GM10266 (cell line): ENCODE measurements at regions not wholly inside any gene's neighbourhood (a gene's known extent, or its start where the extent isn't known, plus 50 kb on each side); places are given as distances from the start of the nearest gene placed in this dataset.

Experiments used
- DNase-seq: peaks from one replicate; pipeline ENCODE4 v3.0.0; 2012; ENCODE audit errors: extremely low spot score
- TF ChIP-seq, protein P1 (sequence below): IDR thresholded peaks from 2 replicates; pipeline ENCODE4 v1.5.1; 2012; ENCODE audit warnings: mild to moderate bottlenecking, low read depth; ENCODE audit not compliant: control insufficient read depth, insufficient read depth; ENCODE audit errors: missing control alignments

DNA sequence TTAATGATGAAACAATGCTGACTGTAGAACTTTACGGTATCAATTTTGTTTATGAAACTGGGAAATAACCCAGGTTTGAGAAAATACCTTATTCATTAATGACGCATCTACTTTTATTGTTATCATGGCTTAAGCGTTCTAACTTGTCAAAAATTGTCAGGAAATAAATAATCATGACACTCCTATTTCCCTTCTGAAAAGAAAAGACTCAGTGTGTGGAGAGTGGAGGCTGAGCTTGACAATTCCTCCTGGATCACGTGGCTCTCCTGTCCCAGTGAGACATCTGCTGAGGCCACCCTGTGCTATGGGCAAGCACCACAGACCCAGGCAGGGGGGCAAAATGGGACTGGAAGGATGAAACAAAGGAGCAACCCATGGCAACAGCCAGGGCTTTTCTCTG is 466.4 kb downstream of the ZNF608 start:
- TF ChIP-seq, protein P1, sequence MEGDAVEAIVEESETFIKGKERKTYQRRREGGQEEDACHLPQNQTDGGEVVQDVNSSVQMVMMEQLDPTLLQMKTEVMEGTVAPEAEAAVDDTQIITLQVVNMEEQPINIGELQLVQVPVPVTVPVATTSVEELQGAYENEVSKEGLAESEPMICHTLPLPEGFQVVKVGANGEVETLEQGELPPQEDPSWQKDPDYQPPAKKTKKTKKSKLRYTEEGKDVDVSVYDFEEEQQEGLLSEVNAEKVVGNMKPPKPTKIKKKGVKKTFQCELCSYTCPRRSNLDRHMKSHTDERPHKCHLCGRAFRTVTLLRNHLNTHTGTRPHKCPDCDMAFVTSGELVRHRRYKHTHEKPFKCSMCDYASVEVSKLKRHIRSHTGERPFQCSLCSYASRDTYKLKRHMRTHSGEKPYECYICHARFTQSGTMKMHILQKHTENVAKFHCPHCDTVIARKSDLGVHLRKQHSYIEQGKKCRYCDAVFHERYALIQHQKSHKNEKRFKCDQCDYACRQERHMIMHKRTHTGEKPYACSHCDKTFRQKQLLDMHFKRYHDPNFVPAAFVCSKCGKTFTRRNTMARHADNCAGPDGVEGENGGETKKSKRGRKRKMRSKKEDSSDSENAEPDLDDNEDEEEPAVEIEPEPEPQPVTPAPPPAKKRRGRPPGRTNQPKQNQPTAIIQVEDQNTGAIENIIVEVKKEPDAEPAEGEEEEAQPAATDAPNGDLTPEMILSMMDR = no peak
- no peak for DNase-seq

DNA sequence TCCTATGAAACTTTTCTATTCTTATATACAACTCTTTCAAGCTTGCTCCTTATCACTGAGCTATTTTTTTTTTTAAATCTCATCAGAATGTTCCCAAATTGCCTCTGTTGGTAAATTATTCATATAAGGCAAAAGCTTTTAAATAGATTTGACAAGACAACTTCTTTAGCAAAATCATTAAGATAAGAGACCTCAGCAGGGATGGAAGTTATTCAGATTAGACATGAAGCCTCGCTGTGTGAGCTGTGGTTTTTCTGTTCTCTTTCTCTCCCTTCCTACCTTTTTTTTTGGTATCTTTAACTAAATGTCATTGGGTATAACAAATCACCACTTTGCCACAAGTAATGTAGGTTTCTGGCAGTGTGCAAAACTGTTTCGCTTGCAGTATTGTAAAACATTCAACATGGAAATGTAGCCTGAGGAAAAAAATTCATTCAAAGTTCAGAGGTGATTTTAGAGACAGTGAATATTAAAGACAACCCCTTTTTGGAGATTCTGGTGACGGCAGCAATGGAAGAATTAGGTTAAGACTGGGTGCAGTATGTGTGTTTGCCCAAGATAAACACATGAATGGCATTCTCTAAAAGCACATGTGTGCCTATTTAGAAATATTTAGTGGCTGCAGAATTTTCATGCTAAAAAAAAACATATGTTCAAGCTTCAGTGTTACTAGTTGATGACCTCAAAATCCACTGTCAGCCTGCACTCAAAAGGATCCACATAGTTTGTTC is 467.1 kb downstream of the ZNF608 start:
- TF ChIP-seq, protein P1 = no peak
- no peak for DNase-seq

DNA sequence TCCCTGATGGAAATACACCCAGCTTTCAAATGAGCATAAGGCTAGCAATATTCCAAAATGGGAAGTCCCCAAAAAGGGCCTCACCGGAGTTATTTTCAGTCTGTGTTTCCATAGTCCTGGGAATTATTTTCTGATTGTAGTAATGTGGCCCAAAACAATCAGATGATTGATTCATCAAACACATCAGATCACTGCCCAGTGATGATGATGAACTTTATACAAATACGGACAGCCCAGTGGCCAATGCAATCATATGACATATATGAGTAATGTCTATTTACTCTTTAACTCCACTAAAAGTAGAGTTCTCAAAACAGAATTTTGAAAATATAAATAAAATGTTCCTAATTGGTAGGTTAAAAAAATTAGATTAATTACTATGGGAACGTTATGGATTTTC is 467.8 kb downstream of the ZNF608 start:
- no peak for DNase-seq
- TF ChIP-seq, protein P1 = no peak

DNA sequence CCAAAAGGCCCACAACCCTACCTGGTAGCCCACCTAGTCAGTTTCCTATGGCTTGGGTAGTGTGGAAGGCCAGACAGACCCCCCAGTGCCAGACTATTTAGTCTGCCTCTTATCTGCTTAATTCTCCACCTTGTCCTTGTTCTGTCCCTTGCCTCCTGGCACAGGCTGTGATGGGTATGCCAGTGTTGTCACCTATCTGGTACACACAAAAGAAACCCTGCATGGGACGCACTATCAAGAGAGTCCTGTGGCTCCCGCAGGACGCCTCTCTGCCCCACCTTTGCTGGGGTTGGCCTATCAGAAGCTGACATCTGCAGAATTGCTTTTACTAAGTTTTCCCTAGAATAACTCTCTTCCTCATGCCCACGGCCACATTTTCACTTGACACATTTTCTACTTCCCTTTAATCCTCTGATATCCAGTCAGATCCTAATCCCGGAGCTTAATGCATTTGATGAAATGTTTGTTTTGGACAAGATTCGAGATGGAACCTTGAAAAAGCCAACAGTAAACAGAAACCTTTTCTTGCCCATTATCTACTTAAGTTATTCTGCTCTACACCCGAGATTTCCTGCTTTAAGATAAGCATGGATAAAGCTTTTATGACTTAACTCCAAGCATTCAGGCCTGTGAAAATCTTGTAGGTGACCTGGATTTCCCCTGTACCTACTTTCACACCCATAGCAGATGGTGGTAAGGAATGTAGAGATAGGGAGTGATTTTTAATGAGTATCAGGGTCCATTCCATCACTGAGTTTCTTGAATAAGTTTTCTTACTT is 468.5 kb downstream of the ZNF608 start:
- no peak for DNase-seq
- TF ChIP-seq, protein P1 = no peak

DNA sequence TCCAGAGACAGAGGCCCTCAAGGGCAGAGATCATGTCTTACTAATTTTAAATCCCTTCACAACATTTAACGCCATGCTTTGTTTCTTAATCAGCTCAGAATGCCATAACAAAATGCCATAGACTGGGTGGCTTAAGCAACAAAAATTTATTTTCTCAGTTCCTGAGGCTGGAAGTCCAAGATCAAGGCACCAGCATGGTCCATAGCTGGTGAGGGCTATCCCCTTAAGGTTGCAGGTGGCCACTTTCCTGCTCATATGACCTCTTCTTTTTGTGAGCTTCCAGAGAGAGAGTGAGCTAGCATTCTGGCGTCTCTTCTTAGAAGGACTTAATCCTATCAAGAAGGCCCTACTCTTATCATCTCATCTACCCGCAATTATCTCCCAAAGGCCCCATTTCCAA is 470.3 kb downstream of the ZNF608 start:
- no peak for DNase-seq
- TF ChIP-seq, protein P1 = no peak

DNA sequence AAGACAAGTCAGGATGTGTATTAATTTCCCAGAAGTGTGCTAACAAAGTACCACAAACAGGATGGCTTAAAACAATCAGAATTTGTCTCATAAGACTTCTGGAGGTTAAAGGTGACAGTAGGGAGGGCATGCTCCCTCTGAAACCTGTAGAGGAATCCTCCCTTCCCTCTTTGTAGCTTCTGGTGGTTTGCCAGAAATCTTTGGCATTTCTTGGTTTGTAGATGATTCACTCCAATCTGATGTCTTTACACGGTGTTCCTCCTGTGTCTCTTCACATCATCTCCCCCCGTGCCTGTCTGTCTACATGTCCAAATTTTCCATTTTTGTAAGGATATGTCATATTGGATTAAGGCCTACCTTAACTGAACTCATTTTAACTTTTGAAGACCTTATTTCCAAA is 471.5 kb downstream of the ZNF608 start:
- TF ChIP-seq, protein P1 = no peak
- no peak for DNase-seq

DNA sequence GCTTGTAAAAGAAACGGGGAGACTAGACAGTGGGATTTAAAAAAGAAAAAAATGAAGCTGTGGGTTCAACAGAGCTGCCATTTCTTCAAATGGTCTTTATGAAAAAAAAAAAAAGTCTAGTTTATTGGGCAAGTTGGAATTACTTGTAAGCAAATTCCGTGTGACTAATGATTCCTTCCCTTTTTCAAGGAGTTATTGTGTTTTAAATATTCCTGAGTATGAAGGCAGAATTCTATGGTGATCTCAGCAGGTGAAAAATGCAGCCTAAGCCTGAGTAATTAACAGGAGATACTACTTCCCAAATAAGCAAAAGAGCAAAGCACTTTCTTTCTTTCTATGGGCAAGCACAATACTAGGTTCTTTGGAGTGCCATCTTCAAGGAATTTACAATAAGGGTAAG is 481.9 kb downstream of the ZNF608 start:
- TF ChIP-seq, protein P1 = no peak
- no peak for DNase-seq
